Gastroesophageal sphincter (tissue), 3 donors: ENCODE measurements at regions not wholly inside any gene's neighbourhood (a gene's known extent, or its start where the extent isn't known, plus 50 kb on each side); places are given as distances from the start of the nearest gene placed in this dataset.

Source experiments
- EP300 ChIP-seq: sonication (generic); formaldehyde crosslinking; IDR thresholded peaks from one replicate; pipeline ENCODE4 v1.6.1; 2017; ENCODE audit warnings: antibody characterized with exemption, mild to moderate bottlenecking
- POLR2A ChIP-seq, 2 donors: fragments of 450-650 bp; IDR thresholded peaks; one replicate each; pipeline ENCODE4 v1.6.1; 2017; ENCODE audit warnings: antibody characterized with exemption in 2 of 2, mild to moderate bottlenecking in 2 of 2, moderate library complexity in 1 of 2
- POLR2AphosphoS5 ChIP-seq: sonication (generic); formaldehyde crosslinking; IDR thresholded peaks from one replicate; pipeline ENCODE4 v1.6.1; 2017; ENCODE audit warnings: antibody characterized with exemption
- TF ChIP-seq, protein P1 (sequence below), 4 experiments: fragments of 200-600 bp in 2 of 4; fragments of 450-650 bp in 2 of 4; sonication (generic) in 1 of 4; IDR thresholded peaks; one replicate each; pipeline ENCODE4 v1.5.1; 2017 to 2019; ENCODE audit warnings: antibody characterized with exemption in 4 of 4, mild to moderate bottlenecking in 2 of 4, moderate library complexity in 2 of 4

DNA sequence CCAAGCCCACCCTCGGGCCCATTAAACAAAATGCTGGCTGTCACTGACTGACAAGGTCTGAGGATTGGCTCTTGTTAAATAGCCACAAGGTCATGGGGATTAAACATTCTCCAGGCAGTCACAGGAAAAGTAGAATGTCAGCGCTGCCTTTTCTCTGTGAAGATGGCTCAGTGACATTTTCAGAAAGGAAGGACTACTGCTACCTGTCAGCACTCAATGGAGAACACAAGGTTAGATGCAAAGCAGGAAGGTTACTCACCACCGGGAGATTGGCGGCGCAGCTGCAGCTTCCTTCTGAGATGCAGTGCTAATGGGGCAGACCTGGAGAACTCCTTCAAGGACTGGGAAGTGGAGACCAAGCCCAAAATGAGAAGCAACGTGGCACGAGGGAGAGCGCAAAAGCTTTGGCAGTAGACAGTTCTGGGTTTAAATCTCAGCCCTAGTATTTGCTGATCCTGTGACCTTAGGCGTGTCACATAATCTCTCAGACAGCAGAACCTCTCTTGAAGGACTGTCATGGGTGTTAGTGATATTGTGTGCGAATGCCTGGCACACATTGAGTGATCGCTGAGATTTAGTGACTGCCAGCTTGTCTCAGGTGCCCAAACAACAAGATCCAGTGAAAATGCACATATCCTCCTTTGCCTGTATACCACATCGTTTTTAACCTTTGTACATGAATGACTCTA, 213.1 kb upstream of the BOD1L1 start:
- TF ChIP-seq, protein P1, sequence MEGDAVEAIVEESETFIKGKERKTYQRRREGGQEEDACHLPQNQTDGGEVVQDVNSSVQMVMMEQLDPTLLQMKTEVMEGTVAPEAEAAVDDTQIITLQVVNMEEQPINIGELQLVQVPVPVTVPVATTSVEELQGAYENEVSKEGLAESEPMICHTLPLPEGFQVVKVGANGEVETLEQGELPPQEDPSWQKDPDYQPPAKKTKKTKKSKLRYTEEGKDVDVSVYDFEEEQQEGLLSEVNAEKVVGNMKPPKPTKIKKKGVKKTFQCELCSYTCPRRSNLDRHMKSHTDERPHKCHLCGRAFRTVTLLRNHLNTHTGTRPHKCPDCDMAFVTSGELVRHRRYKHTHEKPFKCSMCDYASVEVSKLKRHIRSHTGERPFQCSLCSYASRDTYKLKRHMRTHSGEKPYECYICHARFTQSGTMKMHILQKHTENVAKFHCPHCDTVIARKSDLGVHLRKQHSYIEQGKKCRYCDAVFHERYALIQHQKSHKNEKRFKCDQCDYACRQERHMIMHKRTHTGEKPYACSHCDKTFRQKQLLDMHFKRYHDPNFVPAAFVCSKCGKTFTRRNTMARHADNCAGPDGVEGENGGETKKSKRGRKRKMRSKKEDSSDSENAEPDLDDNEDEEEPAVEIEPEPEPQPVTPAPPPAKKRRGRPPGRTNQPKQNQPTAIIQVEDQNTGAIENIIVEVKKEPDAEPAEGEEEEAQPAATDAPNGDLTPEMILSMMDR (IDR thresholded peaks at IDR 0.05), result no peak
- TF ChIP-seq POLR2A (IDR thresholded peaks at IDR 0.05) (no peak), POLR2AphosphoS5 (no peak), EP300 (no peak)
